Fibroblast of villous mesenchyme (primary cell): ENCODE measurements at regions not wholly inside any gene's neighbourhood (a gene's known extent, or its start where the extent isn't known, plus 50 kb on each side); places are given as distances from the start of the nearest gene placed in this dataset.

Experiments
- DNase-seq: peaks from one replicate; pipeline ENCODE4 v3.0.0-alpha.2; 2010; ENCODE audit warnings: low read depth
- H3K4me3 ChIP-seq: 2 replicates; pipeline ENCODE4 v1.5.1; 2011; ENCODE audit warnings: low read depth, mild to moderate bottlenecking, low read length
- TF ChIP-seq, protein P1 (sequence below): IDR thresholded peaks from 2 replicates; pipeline ENCODE4 v1.5.1; 2012; ENCODE audit warnings: low read depth, mild to moderate bottlenecking, low read length; ENCODE audit not compliant: insufficient read depth

DNA sequence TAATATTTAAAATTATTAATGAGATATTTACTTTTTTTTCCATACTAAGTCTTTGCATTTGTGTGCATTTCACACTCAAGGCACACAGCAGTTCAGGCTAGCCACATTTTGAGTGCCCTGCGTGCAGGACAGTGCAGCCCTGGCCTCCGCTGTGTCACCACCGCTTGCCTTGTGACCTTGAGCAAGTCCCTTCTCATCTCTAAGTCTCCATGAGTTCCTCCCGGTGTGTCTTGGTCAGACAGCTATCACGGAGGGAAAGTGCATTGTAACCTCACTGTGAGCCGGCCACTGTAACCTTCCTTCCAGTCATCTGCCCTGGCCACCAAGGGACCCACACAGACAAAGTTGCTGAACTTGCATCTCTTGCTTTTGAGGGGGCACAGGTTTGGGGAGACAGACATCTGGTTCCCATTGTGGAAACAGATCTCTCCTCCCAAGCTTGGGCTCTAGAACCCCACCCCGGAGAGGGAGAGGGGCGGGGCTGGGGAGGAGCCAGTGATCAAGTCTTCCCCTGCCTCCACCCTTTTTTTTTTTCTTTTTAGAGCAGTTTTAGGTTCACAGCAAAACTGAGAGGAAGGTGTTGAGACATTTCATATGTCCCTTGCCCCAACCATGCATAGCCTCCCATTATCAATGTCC is 96.8 kb downstream of the C9orf50 start:
- TF ChIP-seq, protein P1, sequence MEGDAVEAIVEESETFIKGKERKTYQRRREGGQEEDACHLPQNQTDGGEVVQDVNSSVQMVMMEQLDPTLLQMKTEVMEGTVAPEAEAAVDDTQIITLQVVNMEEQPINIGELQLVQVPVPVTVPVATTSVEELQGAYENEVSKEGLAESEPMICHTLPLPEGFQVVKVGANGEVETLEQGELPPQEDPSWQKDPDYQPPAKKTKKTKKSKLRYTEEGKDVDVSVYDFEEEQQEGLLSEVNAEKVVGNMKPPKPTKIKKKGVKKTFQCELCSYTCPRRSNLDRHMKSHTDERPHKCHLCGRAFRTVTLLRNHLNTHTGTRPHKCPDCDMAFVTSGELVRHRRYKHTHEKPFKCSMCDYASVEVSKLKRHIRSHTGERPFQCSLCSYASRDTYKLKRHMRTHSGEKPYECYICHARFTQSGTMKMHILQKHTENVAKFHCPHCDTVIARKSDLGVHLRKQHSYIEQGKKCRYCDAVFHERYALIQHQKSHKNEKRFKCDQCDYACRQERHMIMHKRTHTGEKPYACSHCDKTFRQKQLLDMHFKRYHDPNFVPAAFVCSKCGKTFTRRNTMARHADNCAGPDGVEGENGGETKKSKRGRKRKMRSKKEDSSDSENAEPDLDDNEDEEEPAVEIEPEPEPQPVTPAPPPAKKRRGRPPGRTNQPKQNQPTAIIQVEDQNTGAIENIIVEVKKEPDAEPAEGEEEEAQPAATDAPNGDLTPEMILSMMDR: no peak
- no peak for DNase-seq
- no peak overlapping the region for H3K4me3 ChIP-seq

- no peak for DNase-seq
- H3K4me3 ChIP-seq: no peak overlapping the region
- TF ChIP-seq, protein P1: no peak
Observed at GRCh38 chr9:129522351-129522750, 98.5 kb downstream of the C9orf50 start.

GRCh38 chr9:129520082-129520481 is 100.8 kb downstream of the C9orf50 start:
- DNase-seq: no peak
- TF ChIP-seq, protein P1: no peak
- H3K4me3 ChIP-seq: no peak overlapping the region

- TF ChIP-seq, protein P1: no peak
- DNase-seq: no peak
- no peak overlapping the region for H3K4me3 ChIP-seq
Observed at GRCh38 chr9:129518074-129518473, 102.8 kb downstream of the C9orf50 start.

DNA sequence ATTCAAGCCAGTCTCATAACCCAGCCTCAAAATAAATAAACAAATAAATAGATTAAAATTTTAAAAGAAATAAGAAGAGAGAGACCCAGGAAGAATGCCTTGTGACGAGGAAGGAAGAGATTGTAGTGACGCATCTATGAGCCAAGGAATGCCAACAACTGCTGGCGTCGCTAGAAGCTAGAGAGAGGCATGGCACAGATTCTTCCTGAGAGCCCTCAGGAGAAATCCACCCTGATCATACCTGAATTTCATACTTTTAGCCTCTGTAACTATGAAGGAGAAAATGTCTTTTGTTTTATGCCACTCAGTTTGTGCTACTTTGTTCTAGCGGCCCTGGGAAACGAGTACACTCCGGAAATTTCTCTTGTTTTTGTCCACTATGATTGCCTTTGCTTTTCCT is 103.9 kb downstream of the C9orf50 start:
- no peak overlapping the region for H3K4me3 ChIP-seq
- DNase-seq: no peak
- TF ChIP-seq, protein P1: no peak

DNA sequence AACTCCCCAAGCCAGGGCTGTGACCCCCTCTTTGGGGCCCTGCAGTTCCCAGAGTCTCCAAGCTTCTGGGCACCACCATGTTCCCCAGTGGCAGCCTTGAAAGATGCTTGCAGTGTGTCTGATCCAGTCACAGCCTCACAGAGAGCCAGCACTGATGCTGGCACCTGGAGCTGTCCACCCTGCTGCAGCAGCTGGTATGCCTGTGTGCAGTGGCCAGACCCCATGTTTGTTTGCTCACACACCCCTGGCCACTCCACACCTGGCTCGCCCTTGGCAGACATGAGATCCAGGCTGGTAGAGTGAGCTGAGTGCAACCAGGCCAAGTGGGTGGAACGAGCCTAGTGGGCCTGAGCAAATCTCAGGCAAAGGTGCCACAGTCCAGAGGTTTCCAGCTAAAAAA is 106.0 kb downstream of the C9orf50 start:
- no peak overlapping the region for H3K4me3 ChIP-seq
- TF ChIP-seq, protein P1: no peak
- no peak for DNase-seq

- DNase-seq: no peak
- TF ChIP-seq, protein P1: no peak
- H3K4me3 ChIP-seq: no peak overlapping the region
Observed at GRCh38 chr9:129514497-129514867, 106.4 kb downstream of the C9orf50 start.
